Amniotic stem cell (primary cell): ENCODE measurements at regions not wholly inside any gene's neighbourhood (a gene's known extent, or its start where the extent isn't known, plus 50 kb on each side); places are given as distances from the start of the nearest gene placed in this dataset.

Experiments used
- DNase-seq: peaks from one replicate; lab custom pipeline; 2025; lab: John Stamatoyannopoulos, UW

DNA sequence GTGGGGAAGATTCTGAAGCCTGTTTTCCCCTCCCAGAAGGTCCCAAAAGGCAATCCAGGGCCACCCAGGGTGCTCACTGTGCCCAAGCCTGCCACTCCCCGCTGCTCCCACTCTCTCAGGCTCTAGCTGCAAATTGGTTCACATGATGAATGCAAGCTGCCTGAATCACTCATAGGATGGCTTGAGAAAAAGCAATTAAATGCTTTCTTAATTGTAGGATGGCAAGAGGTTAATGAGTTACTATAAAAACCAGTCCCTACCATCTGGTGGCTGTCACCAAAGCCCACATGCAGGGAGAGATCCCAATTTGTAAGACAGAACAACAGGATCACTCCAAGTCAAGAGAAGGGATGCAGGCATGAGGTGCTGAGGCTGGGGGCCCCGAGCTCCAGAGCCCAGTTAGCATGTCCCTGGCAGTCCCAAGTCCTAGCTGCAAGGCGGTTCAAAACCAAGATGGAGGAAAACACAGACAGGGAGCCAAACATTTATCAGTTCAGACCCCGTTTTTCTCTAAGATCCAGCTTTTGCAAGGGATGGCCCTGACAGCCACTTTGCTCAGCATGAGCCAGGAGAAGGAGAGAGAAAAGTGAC is 207.1 kb downstream of the UACA start:
- DNase-seq = no peak

DNA sequence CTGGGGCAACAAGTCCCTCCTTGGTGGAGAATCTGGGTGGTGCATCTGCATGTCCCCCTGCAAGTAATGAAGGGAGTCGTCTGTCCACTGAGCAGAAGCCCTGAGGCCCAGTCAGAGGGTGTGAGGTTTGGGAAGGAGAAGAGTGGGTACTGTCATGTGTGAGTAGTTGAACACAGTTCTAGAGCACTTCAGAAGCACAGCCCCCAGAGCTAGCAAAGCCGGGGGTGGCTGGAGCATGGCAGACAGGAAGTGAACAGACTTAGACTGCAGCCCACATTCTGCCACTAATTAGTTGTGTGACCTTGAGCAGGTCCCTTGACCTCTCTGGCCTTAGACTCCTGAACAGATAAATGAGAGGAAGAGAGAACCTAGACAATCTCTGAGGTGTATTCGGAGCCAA is 207.6 kb downstream of the UACA start:
- DNase-seq = no peak

DNA sequence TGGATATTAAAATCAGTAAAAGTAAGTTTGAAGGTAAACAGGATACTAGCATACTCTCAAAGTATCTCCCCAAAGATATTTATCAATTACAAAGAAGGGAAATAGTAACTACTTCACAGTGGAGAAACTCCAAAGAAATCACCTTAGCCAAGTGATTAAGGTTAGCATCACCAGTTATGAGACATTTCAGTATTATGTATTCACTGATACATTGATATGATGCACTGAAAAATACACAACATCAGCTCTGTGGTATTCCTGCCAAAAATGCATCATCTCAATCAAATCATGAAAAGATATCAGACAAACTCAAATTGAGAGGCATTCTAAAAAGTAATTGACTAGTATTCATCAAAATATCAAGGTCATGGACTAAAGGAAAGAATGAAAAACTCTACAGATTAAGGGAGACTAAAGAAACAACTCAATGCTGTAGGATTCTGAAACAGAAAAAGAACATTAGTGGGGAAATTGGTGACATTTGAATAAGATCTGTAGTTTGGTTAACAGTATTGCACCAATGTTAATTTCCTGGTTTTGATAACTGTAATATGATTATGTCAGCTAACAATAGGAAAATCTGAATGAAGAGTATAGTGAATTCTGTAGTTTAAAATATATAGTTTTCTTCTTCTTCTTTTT is 215.4 kb downstream of the UACA start:
- DNase-seq = no peak

DNA sequence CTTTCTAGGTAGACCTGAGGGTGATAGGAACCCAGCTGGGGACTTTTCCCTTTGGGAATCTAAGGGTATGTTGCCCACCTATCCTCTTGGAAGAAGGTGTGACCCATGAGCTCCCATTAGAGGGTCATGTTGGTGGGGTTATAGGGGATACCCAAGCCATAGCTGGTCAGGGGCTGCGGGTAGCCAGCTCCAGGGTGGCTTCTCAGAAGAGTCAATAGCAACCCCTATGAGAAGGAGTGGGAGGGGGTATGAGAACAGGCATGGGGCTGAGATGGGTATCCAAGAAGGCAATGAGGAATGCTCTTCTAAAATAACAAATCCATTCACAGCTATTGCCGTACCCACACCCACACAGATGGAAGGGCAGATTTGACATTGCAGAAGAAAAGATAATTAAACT is 217.8 kb downstream of the UACA start:
- no peak for DNase-seq

DNA sequence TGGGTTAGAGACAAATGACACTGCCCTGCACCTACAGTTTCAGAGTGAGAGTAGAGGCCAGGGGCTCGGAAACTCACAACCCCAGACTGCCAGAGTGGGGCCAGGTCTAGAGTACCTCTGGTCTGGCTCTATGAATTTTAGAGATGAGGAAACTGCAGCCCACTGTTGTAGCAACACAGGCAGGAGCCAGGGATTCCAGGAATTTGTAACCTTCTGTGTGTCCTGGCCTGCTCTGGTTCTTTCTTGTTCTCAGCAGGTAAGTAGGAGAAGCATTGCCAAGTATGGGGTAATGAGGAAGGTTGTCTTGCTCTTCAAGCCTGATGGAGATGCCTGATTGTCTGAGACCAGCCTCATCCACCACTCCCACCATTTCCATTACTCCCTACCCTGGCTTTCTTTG is 221.8 kb downstream of the UACA start:
- no peak for DNase-seq

DNA sequence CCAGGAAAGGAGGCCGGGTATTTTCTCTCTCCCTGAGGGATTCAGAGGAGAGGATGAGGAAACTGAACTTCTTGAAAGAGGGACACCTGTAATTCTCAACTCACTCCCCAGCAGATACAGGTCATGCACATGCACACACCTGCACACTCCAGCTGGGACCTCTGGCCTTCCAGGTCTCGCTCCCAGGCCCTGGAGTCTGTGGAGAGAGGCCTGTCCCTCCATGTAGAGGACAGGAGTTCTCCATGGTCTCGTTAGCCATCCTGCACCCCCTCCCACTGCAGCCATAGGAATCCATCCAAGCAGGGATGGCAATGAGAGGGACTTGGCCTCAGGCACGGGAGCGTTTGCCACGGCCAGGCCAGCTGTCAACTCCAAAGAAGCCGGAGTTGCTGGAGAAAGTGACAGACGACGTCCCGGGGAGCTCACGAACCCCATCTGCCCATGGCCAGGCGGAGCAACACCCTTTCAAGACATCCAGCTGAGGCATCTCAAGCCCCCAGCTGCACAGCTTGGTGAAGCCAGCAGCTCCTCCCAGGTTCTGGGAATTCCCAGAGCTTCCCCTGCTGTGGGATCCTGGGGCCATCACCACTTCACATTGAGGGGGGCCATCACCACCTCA is 223.3 kb downstream of the UACA start:
- DNase-seq = no peak

DNA sequence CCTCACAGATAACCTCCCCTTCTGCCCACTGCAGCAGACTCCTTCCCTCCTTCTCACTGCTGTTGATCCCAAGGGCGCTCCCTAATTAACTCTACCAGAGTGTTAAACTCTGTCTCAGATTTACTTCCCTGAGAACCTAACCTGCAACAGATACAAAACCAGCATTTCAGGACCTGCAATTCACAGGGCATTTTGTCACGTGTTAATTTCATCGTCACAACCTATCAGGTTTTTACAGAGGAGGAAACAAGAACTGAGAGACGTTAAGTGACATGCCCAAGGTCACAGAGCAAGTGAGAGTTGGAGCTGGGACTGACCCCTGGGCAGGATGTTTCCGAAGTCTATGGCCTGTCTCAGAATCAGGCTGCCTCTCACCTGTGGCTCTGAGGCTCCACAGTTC is 223.9 kb downstream of the UACA start:
- DNase-seq = no peak

DNA sequence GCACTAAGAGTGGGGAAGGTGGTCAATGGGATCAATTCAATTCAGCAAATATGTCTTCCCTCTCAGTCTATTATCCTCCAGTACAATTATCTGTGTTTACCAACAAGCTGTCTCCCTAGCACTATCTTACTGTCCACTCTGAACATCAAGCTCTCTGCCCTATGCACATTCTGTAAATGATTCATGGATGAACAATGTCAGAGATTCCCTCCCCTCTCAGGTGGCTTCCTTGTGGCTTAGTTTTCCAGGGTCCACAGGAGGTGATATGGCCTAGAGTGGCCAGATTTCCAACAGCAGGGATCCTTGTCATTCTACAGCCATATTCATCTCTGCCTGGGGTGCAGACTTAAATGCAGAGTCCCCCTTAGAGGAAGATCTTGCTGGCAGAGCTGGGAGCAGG is 225.1 kb downstream of the UACA start:
- DNase-seq = no peak

DNA sequence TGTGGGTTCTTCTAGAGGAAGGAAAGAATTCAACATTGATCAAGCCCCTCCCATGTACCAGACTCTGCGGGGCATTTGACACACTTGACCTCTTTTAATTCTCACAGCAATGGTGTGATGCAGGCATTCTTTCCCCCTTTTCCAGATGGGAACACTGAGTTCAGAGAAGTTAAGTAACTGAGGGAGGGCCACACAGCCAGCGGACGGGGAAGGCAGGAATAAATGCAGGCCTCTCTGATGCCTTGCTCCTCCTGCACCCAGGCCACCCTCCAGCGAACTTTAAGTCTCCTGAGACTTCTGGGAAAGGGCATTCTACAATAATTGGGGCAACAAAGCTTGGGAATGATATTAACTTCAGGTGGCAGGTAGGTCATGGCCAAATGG is 227.4 kb downstream of the UACA start:
- DNase-seq = no peak

DNA sequence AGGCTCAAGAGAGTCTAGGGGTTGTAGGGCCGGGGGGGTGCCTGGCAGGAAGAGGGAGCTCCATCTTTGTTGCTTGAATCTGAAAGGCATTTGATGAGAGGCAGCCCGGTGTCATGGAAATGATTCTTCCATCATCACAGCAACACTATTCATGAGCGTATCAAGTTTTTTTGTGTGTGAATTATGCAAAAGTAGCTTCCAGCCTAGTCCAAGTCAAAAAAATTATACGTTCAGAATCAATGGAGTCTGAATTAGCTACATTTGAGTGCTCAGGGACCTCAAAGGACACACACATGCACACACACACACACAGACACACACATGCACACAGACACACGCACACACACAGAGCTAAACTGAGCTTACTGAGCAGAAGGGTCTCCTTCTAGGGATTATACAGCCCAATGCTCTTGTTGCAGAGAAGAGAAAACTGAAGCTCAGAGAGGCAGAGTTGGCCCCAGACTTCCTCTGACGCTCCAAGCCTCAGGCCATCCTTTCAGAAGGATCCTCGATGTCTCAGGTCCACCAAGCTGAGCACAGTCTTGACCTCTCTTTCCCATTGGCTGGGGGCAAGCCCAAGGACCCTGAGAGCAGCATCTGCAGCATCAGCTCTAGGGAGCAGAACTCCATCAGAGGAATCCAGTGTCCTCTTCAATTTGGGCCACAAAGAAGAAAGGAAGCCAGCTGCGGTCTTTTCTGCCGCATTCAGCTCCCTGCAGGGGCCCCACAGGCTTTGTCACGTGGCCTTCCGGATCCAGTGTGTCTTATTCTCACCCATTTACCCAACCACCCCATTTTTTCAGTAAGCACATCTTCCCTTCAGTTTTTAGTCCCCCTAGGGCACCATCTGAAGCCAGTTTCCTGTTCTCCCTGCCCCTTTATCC is 228.0 kb downstream of the UACA start:
- DNase-seq = no peak

DNA sequence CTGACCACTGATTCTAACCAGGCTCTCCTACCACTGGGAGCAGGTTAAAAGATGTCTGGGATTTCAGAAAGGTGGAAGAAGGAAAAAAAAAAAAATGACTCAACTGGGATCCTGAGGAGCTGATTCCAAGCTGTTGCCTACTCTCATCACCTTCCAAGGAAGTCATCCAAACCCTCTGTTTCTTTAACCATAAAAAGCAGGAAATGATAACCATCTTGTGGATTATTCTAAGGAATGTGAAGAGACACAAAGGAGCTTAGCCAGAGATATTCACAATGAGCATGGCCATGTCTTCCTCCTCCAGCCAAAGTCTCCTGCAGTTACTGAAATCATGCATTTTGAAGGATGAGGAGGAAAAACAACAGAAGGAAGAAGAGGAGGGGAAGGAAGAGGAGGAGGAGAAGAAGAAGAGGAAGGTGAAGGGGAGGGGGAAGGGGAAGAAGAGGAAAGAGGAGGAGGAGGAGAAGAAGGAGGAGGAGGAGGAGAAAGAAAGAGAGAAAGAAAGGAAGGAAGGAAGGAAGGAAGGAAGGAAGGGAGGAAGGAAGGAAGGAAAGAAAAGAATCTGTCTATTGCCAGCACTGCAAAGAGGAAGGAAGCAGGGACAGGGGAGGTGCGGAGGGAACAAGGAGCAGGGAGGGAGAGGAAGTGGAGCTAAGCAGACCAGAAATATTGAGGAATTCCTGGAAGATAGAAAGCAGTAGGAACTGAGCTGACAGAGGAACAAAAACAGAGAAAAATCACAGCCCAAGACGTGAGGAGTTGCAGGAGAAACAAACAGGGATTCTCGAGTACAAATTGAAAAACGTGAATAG is 229.2 kb downstream of the UACA start:
- no peak for DNase-seq

DNA sequence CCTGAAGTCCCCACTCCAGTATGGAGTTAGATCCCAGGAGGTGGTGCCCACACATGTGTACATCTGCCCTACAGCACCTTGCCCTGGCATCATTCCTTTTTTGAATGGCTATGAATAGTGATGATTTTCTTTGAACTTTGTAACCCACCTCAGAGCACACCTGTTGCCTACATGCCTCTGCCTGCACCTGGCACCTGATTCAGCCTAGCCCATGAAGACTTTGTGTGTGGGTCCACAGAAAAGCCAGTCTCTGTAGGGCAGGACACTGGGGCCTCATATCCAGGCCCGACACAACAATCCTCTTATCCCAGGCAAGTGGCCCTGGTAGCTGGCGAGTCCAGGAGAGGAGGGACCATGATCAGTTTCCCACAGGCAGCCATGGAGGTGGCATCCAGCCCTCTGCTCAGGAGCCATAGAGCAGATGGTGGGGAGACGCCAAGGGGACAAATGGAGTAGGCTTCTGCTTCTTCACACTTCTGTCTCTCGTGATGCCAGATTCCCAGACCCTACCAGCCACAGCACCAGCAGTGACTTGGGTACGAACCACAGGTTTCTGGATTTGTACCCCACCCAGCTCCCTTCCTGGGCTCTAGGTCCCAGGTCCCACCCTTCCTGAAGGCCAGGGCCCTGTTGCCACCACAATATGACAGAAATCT is 230.7 kb downstream of the UACA start:
- DNase-seq = no peak

DNA sequence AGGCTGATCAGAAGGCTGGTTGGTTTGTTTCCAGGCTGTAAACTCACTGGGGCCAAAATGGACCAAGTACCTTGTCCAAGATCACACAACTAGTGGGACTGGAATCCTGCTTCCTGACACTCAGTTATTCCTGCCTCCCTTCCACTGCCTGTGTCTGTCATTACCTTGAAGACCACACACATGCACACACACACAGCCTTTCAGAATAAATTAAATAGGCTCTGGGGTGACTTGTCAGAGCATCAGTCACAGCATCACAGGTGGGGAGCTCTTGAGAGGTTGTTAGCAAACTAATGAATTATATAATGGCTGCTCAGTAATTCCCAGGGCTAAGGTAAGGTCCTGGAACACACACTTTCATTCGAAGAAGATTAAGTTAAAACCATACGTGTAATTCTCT is 231.8 kb downstream of the UACA start:
- DNase-seq = no peak

DNA sequence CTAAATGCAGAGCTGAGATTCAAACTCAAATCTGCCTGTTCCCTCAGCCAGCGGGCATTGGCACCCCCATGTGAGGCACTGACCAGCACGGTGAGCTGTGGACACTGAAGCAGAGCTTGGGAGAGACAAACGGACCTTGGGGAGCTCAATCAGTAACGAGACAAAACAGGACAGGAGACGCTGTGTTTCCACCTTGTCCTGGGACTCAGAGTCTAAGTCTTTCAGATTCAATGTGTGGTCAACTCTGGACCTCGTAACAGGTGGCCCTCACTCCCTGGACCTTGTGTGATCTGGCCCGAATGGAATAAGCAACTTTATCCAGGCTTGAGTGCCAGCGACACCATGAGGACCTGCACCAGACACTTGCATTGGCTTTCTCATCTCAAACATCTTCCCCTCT is 232.5 kb downstream of the UACA start:
- DNase-seq = no peak

DNA sequence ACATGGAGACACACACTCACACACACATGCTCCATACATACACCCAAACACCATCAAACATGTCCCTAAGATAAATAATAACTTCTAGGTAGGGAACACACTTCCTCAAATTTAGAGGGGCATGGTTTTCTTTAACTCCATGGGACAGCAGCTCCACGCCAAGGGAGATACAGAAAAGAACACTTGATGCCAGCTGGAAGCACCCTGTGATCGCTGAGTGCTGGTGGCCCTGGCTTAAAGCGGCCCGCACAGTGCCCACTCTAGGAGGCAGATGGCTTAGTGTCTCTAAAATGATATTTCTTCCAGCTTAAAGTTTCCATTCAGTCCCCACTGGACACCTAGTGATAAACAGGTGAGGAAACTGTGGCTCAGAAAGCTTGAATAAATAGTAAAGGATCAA is 232.9 kb downstream of the UACA start:
- no peak for DNase-seq

DNA sequence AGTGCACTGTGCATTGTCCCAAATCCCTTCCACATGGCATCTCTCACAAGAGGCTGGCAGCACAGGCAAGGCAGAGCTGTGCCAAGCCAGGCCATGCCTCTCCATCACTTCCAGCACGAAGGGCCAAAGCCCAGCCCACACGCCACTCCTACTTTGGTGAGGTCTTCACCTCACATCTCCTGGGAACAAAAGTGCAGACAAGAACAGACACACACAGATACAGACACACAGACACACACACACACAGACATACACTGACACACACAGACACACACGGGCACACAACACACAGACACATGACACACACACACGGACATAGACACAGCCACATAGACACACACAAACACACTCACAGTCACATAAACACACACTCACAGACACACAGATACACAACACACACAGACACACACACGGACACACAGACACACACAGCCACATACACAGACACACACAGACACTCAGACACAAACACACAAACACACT is 233.3 kb downstream of the UACA start:
- DNase-seq = no peak

DNA sequence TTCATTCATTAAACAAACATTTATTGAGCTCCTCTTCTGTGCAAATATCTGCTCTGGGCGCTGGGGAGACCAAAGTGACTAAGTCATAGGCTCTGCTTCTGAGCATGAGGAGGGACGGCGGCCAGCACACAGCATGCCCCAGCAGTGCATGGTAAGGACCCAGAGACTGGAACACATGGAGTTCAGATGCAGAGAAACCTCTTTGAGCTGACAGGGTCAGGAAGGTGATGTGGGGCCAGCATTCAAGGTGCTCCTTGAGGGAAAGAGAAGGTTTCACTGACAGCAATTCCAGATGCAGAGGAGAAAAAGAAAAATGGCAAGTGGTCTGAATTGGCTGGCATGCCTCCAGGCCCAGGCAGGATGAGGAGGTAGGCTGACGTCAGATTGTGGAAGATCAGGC is 234.5 kb downstream of the UACA start:
- no peak for DNase-seq

DNA sequence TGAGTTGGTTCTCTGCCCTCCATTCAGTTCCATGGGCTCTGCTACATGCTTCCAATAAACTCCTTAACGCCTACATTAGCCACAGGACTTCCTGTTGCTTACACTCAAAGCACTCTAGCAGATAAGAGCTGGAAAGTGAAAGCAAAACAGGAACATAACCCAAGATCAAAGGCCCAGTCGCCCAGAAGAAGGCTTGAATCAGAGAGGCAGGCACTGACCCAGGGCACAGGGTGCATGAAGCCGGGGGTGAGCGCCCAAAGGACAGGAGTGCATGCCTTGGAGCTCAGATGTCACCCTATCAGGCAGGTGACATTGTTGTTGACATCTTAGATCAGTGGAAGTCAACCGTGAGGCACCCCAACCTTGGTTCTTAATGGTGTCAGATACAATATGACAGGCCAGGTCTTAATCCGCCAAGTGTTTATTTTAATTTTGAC is 235.1 kb downstream of the UACA start:
- DNase-seq = no peak

DNA sequence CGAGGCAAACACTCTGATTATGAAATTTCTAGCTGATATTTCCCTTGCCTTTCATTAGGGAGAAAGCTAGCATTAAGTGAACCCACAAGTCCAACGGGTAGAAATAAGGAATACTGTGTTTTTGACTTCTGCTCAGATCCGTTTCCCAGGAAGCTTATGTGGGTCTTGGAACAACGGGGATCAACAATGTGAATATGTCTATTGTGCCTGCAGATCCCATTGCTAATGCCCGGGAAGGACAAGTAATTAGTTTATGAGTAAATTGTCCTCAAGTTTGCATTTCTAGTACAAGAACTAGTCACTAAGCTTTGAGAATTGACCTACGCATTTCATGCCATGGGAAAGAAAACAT is 236.4 kb downstream of the UACA start:
- DNase-seq = no peak

DNA sequence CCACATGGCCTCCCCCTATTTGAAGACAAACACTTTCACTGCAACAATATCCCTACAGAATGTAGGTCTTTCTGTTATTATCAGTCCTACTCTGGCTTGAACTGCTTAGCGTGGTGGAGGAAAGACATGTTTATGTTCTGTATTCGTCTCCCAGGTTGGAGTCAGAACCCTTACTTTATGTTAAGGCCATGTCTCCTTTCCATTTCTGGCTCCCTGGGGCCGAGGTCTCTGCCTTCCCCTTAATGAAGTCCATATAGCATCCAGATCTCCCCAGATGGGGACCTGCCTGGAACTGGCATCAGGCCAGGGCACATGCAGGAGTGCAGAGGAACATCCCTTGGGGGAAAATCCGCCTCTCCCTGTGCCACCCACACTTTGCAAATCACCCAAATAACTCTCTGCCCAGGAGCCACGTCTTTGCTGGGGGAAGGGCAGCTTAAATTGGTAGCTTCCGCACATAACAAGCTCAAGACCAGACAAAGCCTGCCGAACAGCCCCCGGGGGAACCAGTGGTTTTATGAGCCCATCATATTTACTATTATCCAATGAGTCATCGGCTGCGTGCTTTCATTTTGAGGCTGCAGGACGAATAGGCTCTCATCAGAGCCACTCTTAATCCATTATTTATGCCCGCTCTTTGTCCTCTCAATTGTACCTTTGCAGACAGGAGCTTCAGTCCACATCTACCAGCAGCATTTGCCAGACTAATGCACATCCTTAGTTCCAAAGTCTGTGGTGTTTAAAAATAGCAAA is 237.0 kb downstream of the UACA start:
- peak; percentile 70 for DNase-seq

DNA sequence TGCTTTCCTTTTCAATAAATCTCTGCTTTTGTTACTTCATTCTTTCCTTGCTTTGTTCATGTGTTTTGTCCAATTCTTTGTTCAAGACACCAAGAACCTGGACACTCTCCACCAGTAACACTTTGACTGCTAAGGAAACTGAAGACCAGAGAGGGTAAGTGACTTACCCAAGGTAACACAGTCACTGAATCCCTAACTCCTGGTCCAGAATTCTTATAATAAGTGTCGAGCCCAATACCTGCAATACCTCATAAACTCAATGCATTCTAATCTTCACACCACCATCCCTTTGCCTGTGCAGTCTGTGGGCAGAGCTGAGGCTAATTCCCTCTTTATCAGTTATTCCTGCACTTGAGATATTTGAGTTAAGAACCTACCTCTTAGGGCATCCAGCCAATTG is 237.8 kb downstream of the UACA start:
- DNase-seq = no peak
